ENCODE measurements at regions not wholly inside any gene's neighbourhood (a gene's known extent, or its start where the extent isn't known, plus 50 kb on each side); places are given as distances from the start of the nearest gene placed in this dataset.

GRCh38 chr13:65601855-65602254 is 1628.3 kb downstream of the PCDH9 start:
- H3K27ac ChIP-seq = no peak overlapping the region
- TF ChIP-seq ZFX (IDR thresholded peaks at IDR 0.05) (no peak), CTCF (conservative IDR thresholded peaks at IDR 0.05) (no peak)

- TF ChIP-seq ZFX (IDR thresholded peaks at IDR 0.05) (no peak), CTCF (conservative IDR thresholded peaks at IDR 0.05) (no peak)
- no peak overlapping the region for H3K27ac ChIP-seq
Measured at GRCh38 chr13:65600702-65601101, 1629.4 kb downstream of the PCDH9 start.

- no peak overlapping the region for H3K27ac ChIP-seq
- no peak for TF ChIP-seq CTCF (conservative IDR thresholded peaks at IDR 0.05)
- no peak for TF ChIP-seq ZFX (IDR thresholded peaks at IDR 0.05)
Measured at GRCh38 chr13:65597839-65598818, 1632.0 kb downstream of the PCDH9 start.

GRCh38 chr13:65595916-65596315 is 1634.2 kb downstream of the PCDH9 start:
- TF ChIP-seq ZFX (IDR thresholded peaks at IDR 0.05) (no peak), CTCF (conservative IDR thresholded peaks at IDR 0.05) (no peak)
- H3K27ac ChIP-seq = no peak overlapping the region

- no peak overlapping the region for H3K27ac ChIP-seq
- no peak for TF ChIP-seq ZFX (IDR thresholded peaks at IDR 0.05)
- no peak for TF ChIP-seq CTCF (conservative IDR thresholded peaks at IDR 0.05)
Measured at GRCh38 chr13:65594298-65594781, 1635.8 kb downstream of the PCDH9 start.

GRCh38 chr13:65593298-65593874 is 1636.8 kb downstream of the PCDH9 start:
- no peak overlapping the region for H3K27ac ChIP-seq
- TF ChIP-seq CTCF (conservative IDR thresholded peaks at IDR 0.05) (no peak), ZFX (IDR thresholded peaks at IDR 0.05) (no peak)

GRCh38 chr13:65592731-65593130 is 1637.4 kb downstream of the PCDH9 start:
- TF ChIP-seq CTCF (conservative IDR thresholded peaks at IDR 0.05) (no peak), ZFX (IDR thresholded peaks at IDR 0.05) (no peak)
- no peak overlapping the region for H3K27ac ChIP-seq

Data from C4-2B (cell line).